ENCODE measurements at regions not wholly inside any gene's neighbourhood (a gene's known extent, or its start where the extent isn't known, plus 50 kb on each side); places are given as distances from the start of the nearest gene placed in this dataset.

DNA sequence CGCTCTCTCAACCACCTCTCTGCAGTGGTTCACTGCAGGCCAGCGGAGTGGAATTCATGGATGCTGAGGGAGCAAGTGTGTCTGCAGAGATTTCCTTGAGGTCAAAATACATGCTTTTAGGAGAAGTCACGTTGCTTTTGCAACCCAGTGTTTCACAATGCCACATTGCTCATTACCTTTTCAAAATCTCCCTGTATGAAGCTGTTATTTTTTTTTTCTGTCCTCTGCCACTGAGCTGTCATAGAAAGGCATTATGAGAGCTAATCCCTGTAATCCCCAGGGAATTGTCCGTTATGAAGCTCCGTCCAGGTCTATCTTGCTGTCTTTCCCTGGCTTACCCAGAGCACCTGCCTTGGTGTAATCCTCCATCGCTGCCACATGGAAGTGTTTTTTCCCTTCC lies 60.5 kb upstream of the SLC22A23 start:
- H3K27ac ChIP-seq (ENCODE audit: low read length), result no peak overlapping the region
- no peak for TF ChIP-seq CTCF (IDR thresholded peaks at IDR 0.05)
- no peaks in the 10 kb centered on the region for H3K4me1 ChIP-seq (ENCODE audit: control insufficient read depth, insufficient read depth, low read length)
- WGBS (ENCODE audit: insufficient coverage), result 80% methylated on average over 6 of the region's 6 CpGs
- H3K36me3 ChIP-seq (ENCODE audit: control insufficient read depth, insufficient read depth, low read length), result no peaks in the 10 kb centered on the region
- intact Hi-C loops (cut with micrococcal nuclease), result no loop called here
- H3K27ac Mint-ChIP-seq, result no peak overlapping the region
- H3K27me3 ChIP-seq (ENCODE audit: control insufficient read depth, insufficient read depth, low read length), result no peaks in the 10 kb centered on the region
- H3K4me3 Mint-ChIP-seq, result no peak overlapping the region
- H3K27me3 Mint-ChIP-seq (ENCODE audit: low read depth in 2 of 2), result peaks cover 10 to 13% of the 10 kb centered on the region in 2 donors
- H3K4me3 ChIP-seq (ENCODE audit: low read length), result no peak overlapping the region
- no peaks in the 10 kb centered on the region for H3K4me1 Mint-ChIP-seq
- H3K36me3 Mint-ChIP-seq, result no peaks in the 10 kb centered on the region
- H3K9me3 Mint-ChIP-seq, result no peaks in the 10 kb centered on the region
- no peaks in the 10 kb centered on the region for H3K9me3 ChIP-seq (ENCODE audit: control insufficient read depth, insufficient read depth, low read length)
- ATAC-seq (no peak), DNase-seq (no peak)

DNA sequence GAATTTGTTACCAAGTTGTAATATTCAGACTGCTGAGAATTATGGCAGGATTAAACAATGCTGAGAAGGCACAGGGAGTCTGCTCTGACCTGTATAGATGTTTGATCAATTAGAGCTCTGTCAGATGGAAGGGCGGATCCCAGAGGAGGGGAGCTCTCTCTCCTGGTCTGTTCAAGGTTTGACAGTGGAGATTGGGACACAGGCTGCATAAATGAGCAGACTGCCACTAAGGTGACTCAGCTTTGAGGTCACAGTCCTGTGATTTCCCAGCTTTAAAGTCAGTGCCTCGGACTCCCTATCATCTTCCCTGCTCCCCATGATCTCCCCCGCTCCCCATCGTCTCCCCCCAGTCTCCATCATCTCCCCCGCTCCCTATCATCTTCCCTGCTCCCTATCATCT lies 59.2 kb upstream of the SLC22A23 start:
- Histone ChIP-seq H3K27me3 (ENCODE audit: control insufficient read depth, insufficient read depth, low read length) (no peaks in the 10 kb centered on the region), H3K4me3 (ENCODE audit: low read length) (no peak overlapping the region), H3K4me1 (ENCODE audit: control insufficient read depth, insufficient read depth, low read length) (no peaks in the 10 kb centered on the region), H3K27ac (ENCODE audit: low read length) (no peak overlapping the region), H3K9me3 (ENCODE audit: control insufficient read depth, insufficient read depth, low read length) (no peaks in the 10 kb centered on the region), H3K36me3 (ENCODE audit: control insufficient read depth, insufficient read depth, low read length) (no peaks in the 10 kb centered on the region)
- Mint-ChIP-seq H3K9me3 (no peaks in the 10 kb centered on the region), H3K27ac (no peak overlapping the region), H3K4me1 (no peaks in the 10 kb centered on the region), H3K4me3 (no peak overlapping the region), H3K36me3 (no peaks in the 10 kb centered on the region), H3K27me3 (ENCODE audit: low read depth in 2 of 2) (peaks cover 10 to 13% of the 10 kb centered on the region in 2 donors)
- no peak for TF ChIP-seq CTCF (IDR thresholded peaks at IDR 0.05)
- ATAC-seq (no peak), DNase-seq (no peak)
- 93% methylated on average over 5 of the region's 5 CpGs for WGBS (ENCODE audit: insufficient coverage)
- intact Hi-C loops (cut with micrococcal nuclease), result no loop called here

GRCh38 chr6:3515669-3516068 lies 58.8 kb upstream of the SLC22A23 start:
- intact Hi-C loops (cut with micrococcal nuclease), result no loop called here
- TF ChIP-seq CTCF (IDR thresholded peaks at IDR 0.05), result no peak
- no peak overlapping the region for H3K27ac ChIP-seq (ENCODE audit: low read length)
- no peaks in the 10 kb centered on the region for H3K9me3 ChIP-seq (ENCODE audit: control insufficient read depth, insufficient read depth, low read length)
- no peaks in the 10 kb centered on the region for H3K4me1 ChIP-seq (ENCODE audit: control insufficient read depth, insufficient read depth, low read length)
- DNase-seq (no peak), ATAC-seq (no peak)
- H3K9me3 Mint-ChIP-seq, result no peaks in the 10 kb centered on the region
- no peaks in the 10 kb centered on the region for H3K27me3 ChIP-seq (ENCODE audit: control insufficient read depth, insufficient read depth, low read length)
- no peak overlapping the region for H3K27ac Mint-ChIP-seq
- no CpG with 5 or more reads among the region's 1 CpG for WGBS (ENCODE audit: insufficient coverage)
- H3K27me3 Mint-ChIP-seq (ENCODE audit: low read depth in 2 of 2), result peaks cover 10 to 13% of the 10 kb centered on the region in 2 donors
- H3K4me3 Mint-ChIP-seq, result no peak overlapping the region
- no peaks in the 10 kb centered on the region for H3K4me1 Mint-ChIP-seq
- H3K36me3 ChIP-seq (ENCODE audit: control insufficient read depth, insufficient read depth, low read length), result no peaks in the 10 kb centered on the region
- H3K4me3 ChIP-seq (ENCODE audit: low read length), result no peak overlapping the region
- H3K36me3 Mint-ChIP-seq, result no peaks in the 10 kb centered on the region

- H3K36me3 ChIP-seq (ENCODE audit: control insufficient read depth, insufficient read depth, low read length), result no peaks in the 10 kb centered on the region
- intact Hi-C loops (cut with micrococcal nuclease), result no loop called here
- Mint-ChIP-seq H3K36me3 (no peaks in the 10 kb centered on the region), H3K27ac (no peak overlapping the region), H3K4me3 (no peak overlapping the region), H3K4me1 (no peaks in the 10 kb centered on the region), H3K9me3 (no peaks in the 10 kb centered on the region), H3K27me3 (ENCODE audit: low read depth in 2 of 2) (peaks cover 8 to 14% of the 10 kb centered on the region in 2 donors)
- no peak overlapping the region for H3K4me3 ChIP-seq (ENCODE audit: low read length)
- no peak for DNase-seq
- no peaks in the 10 kb centered on the region for H3K27me3 ChIP-seq (ENCODE audit: control insufficient read depth, insufficient read depth, low read length)
- H3K27ac ChIP-seq (ENCODE audit: low read length), result no peak overlapping the region
- no peak for ATAC-seq
- H3K9me3 ChIP-seq (ENCODE audit: control insufficient read depth, insufficient read depth, low read length), result no peaks in the 10 kb centered on the region
- WGBS (ENCODE audit: insufficient coverage), result 92% methylated on average over 8 of the region's 9 CpGs
- H3K4me1 ChIP-seq (ENCODE audit: control insufficient read depth, insufficient read depth, low read length), result no peaks in the 10 kb centered on the region
- no peak for TF ChIP-seq CTCF (IDR thresholded peaks at IDR 0.05)
These were observed 56.6 kb upstream of the SLC22A23 start for GRCh38 chr6:3513416-3513815.

Data from natural killer cell (primary cell).